OCI-LY7 (cell line): ENCODE measurements at regions not wholly inside any gene's neighbourhood (a gene's known extent, or its start where the extent isn't known, plus 50 kb on each side); places are given as distances from the start of the nearest gene placed in this dataset.

ENCODE experiments used
- CTCF ChIP-seq: fragments of 200-600 bp; sonication (generic); conservative IDR thresholded peaks from 2 replicates; pipeline ENCODE4 v1.5.1; 2014; ENCODE audit warnings: mild to moderate bottlenecking, antibody characterized with exemption, low read length, moderate library complexity, mixed read lengths
- EZH2phosphoT487 ChIP-seq: fragments of 200-600 bp; sonication (generic); IDR thresholded peaks from 2 replicates; pipeline ENCODE4 v1.6.1; 2018; ENCODE audit warnings: low read depth, borderline replicate concordance, mild to moderate bottlenecking, mixed run types, antibody characterized with exemption, low read length, moderate library complexity, mixed read lengths

DNA sequence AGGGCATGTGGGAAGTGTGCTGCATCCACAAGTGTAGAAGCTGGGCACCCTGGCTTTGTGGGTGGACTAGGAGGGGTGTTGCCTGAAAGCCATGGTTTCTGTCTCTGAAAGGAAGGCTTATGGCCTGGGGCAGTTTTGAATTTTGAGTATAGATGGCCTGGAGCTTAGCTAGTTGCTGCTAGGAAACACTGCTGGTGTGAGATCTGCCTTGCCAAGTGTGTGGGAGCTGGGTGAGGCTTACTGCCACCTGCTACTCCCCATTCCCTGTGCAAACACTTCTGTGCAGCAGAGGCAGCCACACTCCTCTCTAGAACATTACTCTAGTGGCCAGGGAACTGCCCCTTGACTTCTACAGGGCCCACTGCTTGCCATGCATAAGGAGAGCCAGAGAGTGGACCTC is 831.7 kb upstream of the LRRTM1 start:
- TF ChIP-seq CTCF (no peak), EZH2phosphoT487 (no peak)
